Sigmoid colon (tissue), 4 donors: ENCODE measurements at regions not wholly inside any gene's neighbourhood (a gene's known extent, or its start where the extent isn't known, plus 50 kb on each side); places are given as distances from the start of the nearest gene placed in this dataset.

ENCODE experiments used
- EP300 ChIP-seq, 4 donors: sonication (generic); formaldehyde crosslinking; IDR thresholded peaks; one replicate each; pipeline ENCODE4 v1.6.1; 2017; ENCODE audit warnings: antibody characterized with exemption in 4 of 4
- POLR2AphosphoS5 ChIP-seq, 4 donors: sonication (generic); formaldehyde crosslinking; IDR thresholded peaks; one replicate each; pipeline ENCODE4 v1.6.1; 2017; ENCODE audit warnings: antibody characterized with exemption in 4 of 4
- TF ChIP-seq, protein P1 (sequence below), 4 experiments: fragments of 450-650 bp in 3 of 4; fragments of 200-600 bp in 1 of 4; IDR thresholded peaks; one replicate each; pipeline ENCODE4 v1.5.1; 2016 to 2019; ENCODE audit warnings: antibody characterized with exemption in 4 of 4, mild to moderate bottlenecking in 3 of 4, moderate library complexity in 2 of 4

GRCh38 chr1:109816975-109817535, 53.3 kb upstream of the EPS8L3 start:
- TF ChIP-seq, protein P1, sequence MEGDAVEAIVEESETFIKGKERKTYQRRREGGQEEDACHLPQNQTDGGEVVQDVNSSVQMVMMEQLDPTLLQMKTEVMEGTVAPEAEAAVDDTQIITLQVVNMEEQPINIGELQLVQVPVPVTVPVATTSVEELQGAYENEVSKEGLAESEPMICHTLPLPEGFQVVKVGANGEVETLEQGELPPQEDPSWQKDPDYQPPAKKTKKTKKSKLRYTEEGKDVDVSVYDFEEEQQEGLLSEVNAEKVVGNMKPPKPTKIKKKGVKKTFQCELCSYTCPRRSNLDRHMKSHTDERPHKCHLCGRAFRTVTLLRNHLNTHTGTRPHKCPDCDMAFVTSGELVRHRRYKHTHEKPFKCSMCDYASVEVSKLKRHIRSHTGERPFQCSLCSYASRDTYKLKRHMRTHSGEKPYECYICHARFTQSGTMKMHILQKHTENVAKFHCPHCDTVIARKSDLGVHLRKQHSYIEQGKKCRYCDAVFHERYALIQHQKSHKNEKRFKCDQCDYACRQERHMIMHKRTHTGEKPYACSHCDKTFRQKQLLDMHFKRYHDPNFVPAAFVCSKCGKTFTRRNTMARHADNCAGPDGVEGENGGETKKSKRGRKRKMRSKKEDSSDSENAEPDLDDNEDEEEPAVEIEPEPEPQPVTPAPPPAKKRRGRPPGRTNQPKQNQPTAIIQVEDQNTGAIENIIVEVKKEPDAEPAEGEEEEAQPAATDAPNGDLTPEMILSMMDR (IDR thresholded peaks at IDR 0.05), result no peak
- no peak for TF ChIP-seq POLR2AphosphoS5 (IDR thresholded peaks at IDR 0.05)
- TF ChIP-seq EP300 (IDR thresholded peaks at IDR 0.05), result no peak
